HG03439 (cell line): ENCODE measurements at regions not wholly inside any gene's neighbourhood (a gene's known extent, or its start where the extent isn't known, plus 50 kb on each side); places are given as distances from the start of the nearest gene placed in this dataset.
A peak's percentile ranks its signal among the peaks of the same experiment; 100 is the strongest.
"Not testable (repeated sequence)": the region's sequence is repeated elsewhere in the genome, so short reads cannot be mapped to it uniquely, and the experiment has no call there.

ENCODE experiments used
- ATAC-seq: cut with Tn5 transposase; IDR thresholded peaks from one replicate; pipeline ENCODE4 v1.9.1; 2021; ENCODE audit warnings: mild to moderate bottlenecking, moderate library complexity; ENCODE audit not compliant: unreplicated experiment

GRCh38 chr12:46982629-46983392, 96.6 kb upstream of the PCED1B start:
- no peak for ATAC-seq

- ATAC-seq, result no peak
Measured at GRCh38 chr12:46983393-46983793, 96.0 kb upstream of the PCED1B start.

DNA sequence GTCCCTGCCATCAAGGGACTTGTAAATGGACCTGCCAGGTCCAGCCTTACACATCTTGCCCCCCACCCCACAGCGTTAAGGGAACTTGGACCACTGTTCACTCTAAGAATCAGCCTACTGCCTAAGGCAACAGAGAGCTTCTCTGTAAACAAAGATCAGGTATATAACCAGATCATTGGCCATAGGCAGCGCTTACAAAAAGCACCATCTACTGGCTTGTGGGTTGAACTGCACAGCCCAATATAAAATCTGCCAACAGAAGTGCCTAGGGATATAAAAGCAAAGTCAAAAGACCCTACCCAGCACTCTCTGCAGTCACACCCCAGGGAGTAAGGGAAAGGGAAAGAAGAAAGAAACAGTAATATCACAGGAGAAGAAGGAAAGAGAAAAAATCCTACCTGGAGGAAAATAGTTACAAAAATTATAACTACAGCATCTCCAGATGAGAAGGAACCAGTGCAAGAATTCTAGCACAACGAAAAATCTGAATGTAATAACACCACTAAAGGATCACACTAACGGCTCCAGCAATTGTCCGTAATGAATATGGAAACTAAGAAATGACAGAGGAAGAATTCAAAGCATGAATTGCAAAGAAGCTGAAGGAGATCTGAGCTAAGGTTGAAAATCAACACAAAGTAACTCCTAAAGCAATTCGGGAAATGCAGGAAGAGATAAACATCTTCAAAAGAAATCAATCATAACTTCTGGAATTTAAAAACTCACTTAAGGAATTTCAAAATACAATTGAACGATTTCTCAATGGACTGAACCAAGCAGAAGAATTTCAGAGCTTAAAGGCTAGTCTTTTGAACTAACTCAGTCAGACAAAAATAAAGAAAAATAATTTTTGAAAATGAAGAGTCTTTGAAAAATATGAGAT, 95.2 kb upstream of the PCED1B start:
- ATAC-seq, result peak; percentile 83

- ATAC-seq, result no peak
Measured at GRCh38 chr12:46985816-46986215, 93.6 kb upstream of the PCED1B start.

DNA sequence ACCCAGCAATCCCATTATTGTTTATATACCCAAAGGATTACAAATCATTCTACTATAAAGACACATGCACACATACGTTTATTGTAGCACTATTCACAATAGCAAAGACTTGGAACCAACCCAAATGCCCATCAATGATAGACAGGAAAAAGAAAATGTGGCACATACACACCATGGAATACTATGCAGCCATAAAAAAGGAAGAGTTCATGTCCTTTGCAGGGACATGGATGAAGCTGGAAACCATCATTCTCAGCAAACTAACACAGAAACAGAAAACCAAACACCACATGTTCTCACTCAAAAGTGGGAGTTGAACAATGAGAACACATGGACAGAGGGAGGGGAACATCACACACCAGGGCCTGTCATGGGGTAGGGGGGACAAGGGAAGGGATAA, 91.3 kb upstream of the PCED1B start:
- not testable (repeated sequence) for ATAC-seq

DNA sequence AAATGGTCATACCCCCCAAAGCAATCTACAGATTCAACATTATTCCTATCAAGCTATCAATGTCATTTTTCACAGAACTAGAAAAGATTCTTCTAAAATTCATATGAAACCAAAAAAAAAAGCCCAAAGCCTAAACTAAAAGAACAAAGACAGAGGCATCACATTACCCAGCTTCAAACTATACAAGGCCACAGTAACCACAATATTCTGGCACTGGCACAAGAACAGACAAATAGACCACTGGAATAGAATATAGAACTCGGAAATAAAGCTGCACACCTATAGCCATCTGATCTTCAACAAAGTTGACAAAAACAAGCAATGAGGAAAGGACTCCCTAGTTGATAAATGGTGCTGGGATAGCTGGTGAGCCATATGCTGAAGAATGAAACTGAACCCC, 89.2 kb upstream of the PCED1B start:
- ATAC-seq, result no peak

DNA sequence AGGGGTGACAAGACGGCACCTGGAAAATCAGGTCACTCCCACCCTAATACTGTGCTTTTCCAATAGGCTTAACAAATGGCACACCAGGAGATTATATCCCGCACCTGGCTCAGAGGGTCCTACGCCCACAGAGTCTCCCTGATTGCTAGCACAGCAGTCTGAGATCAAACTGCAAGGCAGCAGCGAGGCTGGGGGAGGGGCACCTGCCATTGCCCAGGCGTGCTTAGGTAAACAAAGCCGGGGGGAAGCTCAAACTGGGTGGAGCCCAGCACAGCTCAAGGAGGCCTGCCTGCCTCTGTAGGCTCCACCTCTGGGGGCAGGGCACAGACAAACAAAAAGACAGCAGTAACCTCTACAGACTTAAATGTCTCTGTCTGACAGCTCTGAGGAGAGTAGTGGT, 87.4 kb upstream of the PCED1B start:
- ATAC-seq, result not testable (repeated sequence)

DNA sequence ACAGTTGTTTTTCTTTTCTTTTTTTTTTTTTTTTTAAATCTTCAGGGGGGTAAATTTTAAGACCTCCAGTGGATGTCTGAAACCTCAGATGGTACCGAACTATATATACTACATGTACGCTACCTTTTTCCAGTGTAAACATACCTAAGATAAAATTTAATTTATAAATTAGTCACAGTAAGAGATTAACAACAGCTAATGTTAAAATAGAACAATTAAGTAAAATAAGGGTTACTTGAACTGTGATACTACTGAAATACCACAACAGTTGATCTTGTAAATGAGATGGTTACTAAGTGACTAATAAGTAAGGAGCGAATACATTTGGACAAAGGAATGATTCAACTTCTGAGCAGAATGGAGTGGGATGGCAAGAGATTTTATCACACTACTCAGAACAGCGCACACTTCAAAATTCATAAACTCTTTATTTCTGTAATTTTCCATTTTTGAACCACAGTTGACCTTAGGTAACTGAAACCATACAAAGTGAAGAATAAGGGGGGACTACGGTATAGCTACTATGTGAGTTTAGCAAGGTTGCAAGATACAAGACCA, 80.5 kb upstream of the PCED1B start:
- no peak for ATAC-seq

- ATAC-seq, result no peak
Measured at GRCh38 chr12:47004634-47005033, 74.8 kb upstream of the PCED1B start.

GRCh38 chr12:47007048-47007447, 72.4 kb upstream of the PCED1B start:
- ATAC-seq, result no peak

GRCh38 chr12:47012552-47012951, 66.9 kb upstream of the PCED1B start:
- ATAC-seq, result no peak

DNA sequence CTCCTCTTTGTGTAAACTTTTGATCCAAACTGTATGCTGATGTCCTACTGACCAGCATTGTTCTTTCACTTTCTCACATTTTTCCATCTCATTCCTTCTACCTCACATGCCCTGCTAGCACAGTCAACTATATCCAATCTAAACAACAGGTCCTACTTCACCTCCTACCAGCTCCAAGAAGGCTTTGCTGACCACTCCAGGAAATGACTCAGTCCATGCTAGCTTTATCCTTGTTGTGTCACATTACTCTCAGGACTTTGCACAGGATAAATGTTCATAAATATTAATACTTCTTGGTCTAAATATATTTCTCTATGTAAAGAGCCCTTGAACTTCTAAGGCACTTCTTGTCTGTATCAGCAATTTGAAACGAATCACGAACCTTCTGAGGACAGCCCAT, 64.9 kb upstream of the PCED1B start:
- ATAC-seq, result no peak

- ATAC-seq, result no peak
Measured at GRCh38 chr12:47015381-47015780, 64.0 kb upstream of the PCED1B start.

DNA sequence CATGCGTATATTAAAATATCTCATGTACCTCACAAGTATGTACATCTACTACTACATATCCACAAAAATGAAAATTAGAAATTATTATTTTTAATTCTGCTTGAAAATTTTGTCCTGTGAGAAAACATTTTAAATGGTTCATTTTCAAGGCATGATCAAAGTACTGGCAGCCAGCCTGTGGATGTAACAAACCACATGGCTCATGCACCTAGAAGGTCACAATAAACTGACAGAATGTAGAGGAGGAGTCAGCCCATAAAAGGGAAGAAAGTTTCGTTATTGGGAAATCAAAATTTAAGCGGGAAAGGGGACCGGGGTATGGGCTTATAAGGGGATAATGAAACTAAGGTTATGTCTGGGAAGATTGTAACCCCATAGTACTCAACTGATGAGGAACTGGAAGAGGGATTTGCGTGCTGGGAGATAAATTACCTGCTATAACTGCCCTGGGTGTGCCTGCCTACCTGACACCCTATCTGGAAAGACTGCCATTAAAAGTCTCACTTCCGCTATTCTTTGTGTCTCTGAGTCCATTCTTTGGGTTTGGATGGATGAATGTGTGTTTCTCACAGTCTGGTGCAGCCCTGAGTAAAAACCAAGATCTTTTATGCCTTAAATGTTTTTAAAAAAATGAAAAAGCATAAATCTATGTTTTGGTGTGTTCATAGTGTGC, 62.2 kb upstream of the PCED1B start:
- ATAC-seq, result no peak

GRCh38 chr12:47017901-47018475, 61.4 kb upstream of the PCED1B start:
- ATAC-seq, result no peak

GRCh38 chr12:47020211-47020821, 59.1 kb upstream of the PCED1B start:
- ATAC-seq, result no peak

DNA sequence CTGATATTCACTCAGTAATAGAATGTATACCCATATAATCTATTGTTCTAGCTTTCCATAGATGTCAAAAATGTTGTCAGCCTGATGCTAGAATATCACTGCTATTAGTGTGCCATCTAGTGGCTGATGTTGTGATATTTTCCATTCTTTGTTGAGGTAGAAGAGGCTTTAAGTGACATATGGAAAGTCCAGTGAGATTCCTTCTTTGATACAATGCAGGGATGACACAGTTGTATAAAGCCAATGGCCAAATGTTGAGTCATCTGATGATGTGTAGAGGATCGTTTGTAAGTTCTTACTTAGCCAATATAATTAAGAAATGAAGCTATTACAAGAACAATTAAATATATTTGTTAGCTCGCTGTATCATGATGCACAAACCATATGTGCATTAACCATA, 58.1 kb upstream of the PCED1B start:
- ATAC-seq, result no peak

DNA sequence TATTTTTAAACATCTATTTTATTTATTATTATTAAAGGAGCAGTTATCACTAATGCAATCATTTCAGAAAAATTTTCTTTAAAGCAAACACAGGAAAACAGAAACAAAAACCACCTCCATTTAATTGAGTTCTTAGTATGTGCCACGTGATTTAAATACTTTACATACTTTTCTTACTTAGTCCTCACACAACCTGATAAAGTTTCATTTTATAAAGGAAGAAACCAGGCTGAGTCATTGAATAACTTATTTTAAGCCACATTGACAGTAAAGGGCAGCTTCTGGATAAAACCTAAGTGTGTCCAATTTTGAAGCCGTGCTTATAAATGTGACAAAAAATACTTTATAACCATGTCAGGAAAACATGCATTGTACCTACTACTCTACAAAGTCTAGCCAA, 57.1 kb upstream of the PCED1B start:
- no peak for ATAC-seq

DNA sequence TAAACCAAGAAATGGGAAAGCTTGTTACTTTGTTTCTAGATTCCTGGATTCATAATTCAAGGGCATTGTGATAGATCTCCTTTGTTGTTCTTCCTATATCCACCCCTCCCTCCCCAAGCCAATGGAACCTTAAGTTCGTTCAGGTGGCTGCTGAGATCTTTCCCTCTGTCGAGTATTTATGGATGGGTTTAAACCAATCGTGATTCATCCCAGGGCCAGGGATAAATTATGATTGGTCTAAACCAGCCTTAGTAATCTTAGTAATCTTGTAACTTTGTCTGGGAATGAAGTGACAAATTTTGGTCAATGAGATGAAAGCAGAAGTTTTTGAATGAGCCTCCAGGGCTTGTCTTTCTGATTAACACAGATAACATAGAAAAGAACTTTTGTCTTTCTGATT, 56.1 kb upstream of the PCED1B start:
- no peak for ATAC-seq

GRCh38 chr12:47023953-47024352, 55.5 kb upstream of the PCED1B start:
- no peak for ATAC-seq

GRCh38 chr12:47024463-47024862, 55.0 kb upstream of the PCED1B start:
- no peak for ATAC-seq
